Subcutaneous abdominal adipose tissue (tissue), 5 donors: ENCODE measurements at regions not wholly inside any gene's neighbourhood (a gene's known extent, or its start where the extent isn't known, plus 50 kb on each side); places are given as distances from the start of the nearest gene placed in this dataset.

ENCODE experiments used
- H3K27ac ChIP-seq: one replicate; pipeline ENCODE4 v1.7.0; 2013; ENCODE audit warnings: low read depth, mild to moderate bottlenecking, inconsistent platforms, low read length, moderate library complexity
- H3K27me3 ChIP-seq, 5 donors: one replicate each; pipeline ENCODE4 v1.7.0; 2013; ENCODE audit warnings: low read length in 5 of 5, inconsistent platforms in 1 of 5; ENCODE audit not compliant: control insufficient read depth in 5 of 5, insufficient read depth in 4 of 5
- H3K36me3 ChIP-seq, 5 donors: one replicate each; pipeline ENCODE4 v1.7.0; 2013; ENCODE audit warnings: low read length in 5 of 5; ENCODE audit not compliant: control insufficient read depth in 5 of 5, insufficient read depth in 5 of 5
- H3K4me1 ChIP-seq, 5 donors: one replicate each; pipeline ENCODE4 v1.7.0; 2013; ENCODE audit warnings: low read length in 5 of 5, mild to moderate bottlenecking in 3 of 5, moderate library complexity in 1 of 5; ENCODE audit not compliant: control insufficient read depth in 5 of 5, insufficient read depth in 5 of 5
- H3K4me3 ChIP-seq, 5 donors: one replicate each; pipeline ENCODE4 v1.7.0; 2013; ENCODE audit warnings: low read length in 5 of 5, low read depth in 1 of 5
- H3K9ac ChIP-seq, 5 donors: one replicate each; pipeline ENCODE4 v1.7.0; 2013; ENCODE audit warnings: low read length in 5 of 5, mild to moderate bottlenecking in 4 of 5, moderate library complexity in 3 of 5
- H3K9me3 ChIP-seq, 5 donors: one replicate each; pipeline ENCODE4 v1.7.0; 2013; ENCODE audit warnings: low read length in 5 of 5; ENCODE audit not compliant: control insufficient read depth in 5 of 5
- donor health status: healthy.
- donor health status: healthy.
- donor health status: healthy.
- donor health status: healthy.
- donor health status: healthy.

GRCh38 chr11:45543081-45543480, 122.3 kb downstream of the CHST1 start:
- no peaks in the 10 kb centered on the region for H3K9me3 ChIP-seq
- peaks cover 0 to 5% (median 0%) of the 10 kb centered on the region in 5 donors for H3K4me1 ChIP-seq
- H3K27me3 ChIP-seq = peaks cover 0 to 8% (median 5%) of the 10 kb centered on the region in 5 donors
- no peaks in the 10 kb centered on the region for H3K36me3 ChIP-seq
- no peak overlapping the region for H3K9ac ChIP-seq
- H3K27ac ChIP-seq = no peak overlapping the region
- H3K4me3 ChIP-seq = no peak overlapping the region

DNA sequence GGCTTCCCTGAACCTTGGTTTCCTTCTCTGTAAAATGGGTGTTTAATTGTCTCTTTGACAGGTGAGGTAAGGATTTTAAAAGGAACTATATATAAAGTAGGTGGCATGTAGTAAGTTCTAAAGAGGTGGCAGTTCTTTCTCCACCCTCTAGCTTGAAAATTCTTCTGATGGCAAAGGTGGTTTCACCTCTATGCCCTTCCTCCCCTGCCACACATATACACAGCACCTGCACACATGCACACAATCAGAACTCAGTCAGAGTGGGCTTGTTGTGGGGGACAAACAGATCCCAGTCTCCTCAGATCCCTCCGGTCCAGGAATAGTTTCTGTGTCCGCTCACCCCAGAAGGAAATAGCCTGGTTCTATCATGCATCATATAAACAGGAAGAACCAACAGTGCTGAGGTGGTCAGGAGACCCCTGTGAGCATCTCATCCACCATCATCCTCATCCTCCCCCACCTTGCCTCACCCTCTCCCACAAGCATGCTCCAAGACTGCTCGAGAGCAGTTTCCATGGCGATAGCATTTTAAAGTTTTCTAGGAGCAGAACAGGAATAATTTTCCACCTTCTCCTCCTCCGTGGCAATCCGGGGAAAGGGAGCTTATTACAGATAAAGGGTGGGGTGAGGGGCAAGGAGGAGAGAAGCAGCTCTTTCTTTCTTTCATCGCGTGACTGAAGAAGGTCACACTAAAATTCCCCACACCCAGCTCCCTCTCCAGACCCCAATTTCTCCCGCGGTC, 123.6 kb downstream of the CHST1 start:
- H3K4me3 ChIP-seq = no peak overlapping the region
- no peak overlapping the region for H3K27ac ChIP-seq
- H3K9ac ChIP-seq = no peak overlapping the region

GRCh38 chr11:45538939-45539338, 126.5 kb downstream of the CHST1 start:
- H3K9me3 ChIP-seq = no peaks in the 10 kb centered on the region
- H3K9ac ChIP-seq = no peak overlapping the region
- no peak overlapping the region for H3K27ac ChIP-seq
- peaks cover 0 to 13% (median 3%) of the 10 kb centered on the region in 5 donors for H3K27me3 ChIP-seq
- peaks cover 0 to 5% (median 0%) of the 10 kb centered on the region in 5 donors for H3K4me1 ChIP-seq
- no peak overlapping the region for H3K4me3 ChIP-seq
- H3K36me3 ChIP-seq = no peaks in the 10 kb centered on the region

More for the DNA sequence above, 123.6 kb downstream of the CHST1 start:
- H3K4me1 ChIP-seq = peaks cover 0 to 5% (median 0%) of the 10 kb centered on the region in 5 donors
- no peaks in the 10 kb centered on the region for H3K36me3 ChIP-seq
- no peaks in the 10 kb centered on the region for H3K9me3 ChIP-seq
- peaks cover 0 to 11% (median 5%) of the 10 kb centered on the region in 5 donors for H3K27me3 ChIP-seq

DNA sequence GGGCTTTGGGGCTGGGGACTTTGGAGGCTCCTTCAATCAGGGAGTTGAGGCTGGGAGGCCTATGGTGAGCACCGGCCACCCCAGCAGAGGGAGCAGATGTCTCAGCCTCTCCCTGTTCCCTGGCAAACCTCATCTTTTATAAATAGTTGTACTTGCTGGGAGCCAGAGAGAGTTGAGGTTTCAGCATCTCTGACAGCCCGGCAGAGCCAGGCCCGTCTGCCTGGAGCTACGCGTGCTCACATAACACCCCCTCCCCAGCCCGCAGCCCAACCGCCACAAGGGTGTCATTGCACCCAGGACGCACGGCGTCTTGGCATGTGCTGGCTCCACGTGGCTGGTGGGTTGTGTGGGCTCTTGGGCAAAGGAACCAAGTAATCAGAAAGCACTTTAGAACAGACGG, 127.1 kb downstream of the CHST1 start:
- no peak overlapping the region for H3K4me3 ChIP-seq
- H3K9ac ChIP-seq = no peak overlapping the region
- H3K27ac ChIP-seq = no peak overlapping the region
- H3K9me3 ChIP-seq = no peaks in the 10 kb centered on the region
- H3K36me3 ChIP-seq = no peaks in the 10 kb centered on the region
- H3K27me3 ChIP-seq = peaks cover 0 to 13% (median 3%) of the 10 kb centered on the region in 5 donors
- H3K4me1 ChIP-seq = peaks cover 0 to 5% (median 0%) of the 10 kb centered on the region in 5 donors

DNA sequence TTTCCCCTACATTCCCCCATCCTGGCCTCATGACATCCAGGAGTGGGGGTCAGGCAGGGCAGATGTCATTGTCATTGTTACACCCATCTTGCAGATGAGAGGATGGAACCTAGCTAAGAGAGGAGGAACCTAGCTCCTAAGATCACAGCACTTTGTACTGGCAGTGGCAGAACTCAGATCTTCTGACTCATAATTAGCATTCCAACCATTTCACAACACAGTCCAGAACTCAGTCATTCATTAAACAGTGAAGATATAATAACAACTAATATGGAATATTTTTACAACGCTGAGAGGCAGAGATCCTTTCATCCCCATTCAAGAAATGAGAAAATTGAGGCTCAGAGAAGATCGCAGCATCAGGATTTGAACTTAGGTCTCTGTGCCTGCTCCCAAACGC, 127.8 kb downstream of the CHST1 start:
- no peak overlapping the region for H3K27ac ChIP-seq
- peaks cover 0 to 11% (median 4%) of the 10 kb centered on the region in 5 donors for H3K27me3 ChIP-seq
- no peaks in the 10 kb centered on the region for H3K36me3 ChIP-seq
- peaks cover 0 to 5% (median 0%) of the 10 kb centered on the region in 5 donors for H3K4me1 ChIP-seq
- no peak overlapping the region for H3K9ac ChIP-seq
- no peaks in the 10 kb centered on the region for H3K9me3 ChIP-seq
- no peak overlapping the region for H3K4me3 ChIP-seq

DNA sequence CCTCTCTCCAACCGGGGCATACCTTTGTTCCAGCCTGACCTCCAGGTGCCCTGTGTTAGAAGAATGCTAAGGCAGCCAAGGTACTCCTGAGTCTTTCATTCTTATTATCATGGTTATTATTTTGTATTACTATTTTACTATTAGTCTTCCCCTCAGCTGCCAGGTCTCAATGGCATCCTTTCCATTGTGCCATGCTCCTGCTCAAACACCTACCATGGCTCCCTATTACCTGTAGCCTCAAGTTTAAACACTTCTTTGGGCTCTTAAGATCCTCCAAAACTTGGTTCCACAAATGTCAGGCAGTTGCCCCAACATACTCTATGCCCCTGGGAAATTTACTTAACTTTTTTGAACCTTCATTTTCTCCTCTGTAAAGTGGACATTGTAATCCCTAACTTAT, 130.4 kb downstream of the CHST1 start:
- Histone ChIP-seq H3K4me3 (no peak overlapping the region), H3K27ac (no peak overlapping the region), H3K27me3 (peaks cover 0 to 7% (median 6%) of the 10 kb centered on the region in 5 donors)

DNA sequence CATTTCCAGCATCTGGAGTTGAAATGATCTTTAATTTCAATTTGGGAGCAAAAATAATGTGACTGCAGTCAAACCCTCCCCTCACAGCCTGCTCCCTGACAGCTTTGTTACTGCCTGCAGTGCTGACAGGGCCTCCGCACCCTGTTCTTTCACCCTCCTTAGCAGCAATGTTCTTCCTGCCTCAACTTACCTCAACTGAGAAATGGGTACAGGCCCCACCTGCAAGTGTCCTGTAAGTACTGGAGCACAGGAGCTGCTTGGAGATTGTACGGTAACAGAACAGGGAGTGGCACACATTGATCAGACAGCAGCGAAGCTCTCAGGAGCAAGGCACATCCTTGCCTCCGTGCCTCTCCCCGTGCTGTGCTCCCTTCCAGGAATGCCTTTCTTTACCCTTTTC, 131.3 kb downstream of the CHST1 start:
- Histone ChIP-seq H3K4me3 (no peak overlapping the region), H3K4me1 (no peaks in the 10 kb centered on the region), H3K36me3 (no peaks in the 10 kb centered on the region), H3K27me3 (peaks cover 0 to 7% (median 6%) of the 10 kb centered on the region in 5 donors), H3K27ac (no peak overlapping the region), H3K9me3 (no peaks in the 10 kb centered on the region), H3K9ac (no peak overlapping the region)

More for the DNA sequence above, 130.4 kb downstream of the CHST1 start:
- Histone ChIP-seq H3K9me3 (no peaks in the 10 kb centered on the region), H3K36me3 (no peaks in the 10 kb centered on the region), H3K9ac (no peak overlapping the region), H3K4me1 (no peaks in the 10 kb centered on the region)

- Histone ChIP-seq H3K36me3 (no peaks in the 10 kb centered on the region), H3K4me1 (no peaks in the 10 kb centered on the region), H3K9me3 (no peaks in the 10 kb centered on the region), H3K9ac (no peak overlapping the region), H3K27ac (no peak overlapping the region), H3K27me3 (peaks cover 0 to 5% (median 2%) of the 10 kb centered on the region in 5 donors), H3K4me3 (no peak overlapping the region)
These were observed 132.9 kb downstream of the CHST1 start for GRCh38 chr11:45532546-45532945.

GRCh38 chr11:45530776-45531175, 134.6 kb downstream of the CHST1 start:
- H3K4me1 ChIP-seq = no peaks in the 10 kb centered on the region
- no peak overlapping the region for H3K4me3 ChIP-seq
- H3K36me3 ChIP-seq = no peaks in the 10 kb centered on the region
- H3K27me3 ChIP-seq = peaks cover 0 to 4% (median 0%) of the 10 kb centered on the region in 5 donors
- H3K9ac ChIP-seq = no peak overlapping the region
- H3K9me3 ChIP-seq = no peaks in the 10 kb centered on the region
- no peak overlapping the region for H3K27ac ChIP-seq

DNA sequence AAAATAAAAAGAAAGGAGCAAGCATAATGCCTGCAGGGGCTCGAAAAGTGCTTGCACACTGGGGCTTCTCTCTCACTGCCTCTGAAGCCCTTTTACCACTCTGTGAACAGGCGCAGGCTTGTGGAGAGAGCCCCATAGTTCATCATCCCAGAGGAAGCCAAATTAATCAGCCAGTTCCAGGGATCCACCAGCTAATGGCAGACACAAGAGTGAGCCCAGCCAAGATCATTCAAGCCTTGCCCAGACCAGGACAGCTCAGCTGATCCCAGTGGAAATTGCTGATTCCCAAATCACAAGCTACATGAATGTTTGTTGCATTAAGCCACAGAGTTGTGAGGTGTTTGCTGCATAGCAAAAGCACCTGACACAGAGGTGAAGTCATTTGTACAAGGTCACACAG, 135.3 kb downstream of the CHST1 start:
- H3K27me3 ChIP-seq = peaks cover 0 to 4% (median 0%) of the 10 kb centered on the region in 5 donors
- H3K9ac ChIP-seq = no peak overlapping the region
- no peaks in the 10 kb centered on the region for H3K9me3 ChIP-seq
- no peak overlapping the region for H3K27ac ChIP-seq
- H3K4me1 ChIP-seq = no peaks in the 10 kb centered on the region
- no peak overlapping the region for H3K4me3 ChIP-seq
- H3K36me3 ChIP-seq = no peaks in the 10 kb centered on the region
